PC-9 (cell line): ENCODE measurements at regions not wholly inside any gene's neighbourhood (a gene's known extent, or its start where the extent isn't known, plus 50 kb on each side); places are given as distances from the start of the nearest gene placed in this dataset.
A peak's percentile ranks its signal among the peaks of the same experiment; 100 is the strongest.

ENCODE experiments used
- BruUV-seq: library from RNA; stranded (reverse); fragments of 400-500 nt; replicated peaks from 2 replicates; lab custom pipeline; 2021; lab: Mats Ljungman, UMichigan
- CTCF ChIA-PET: fragments of 300-600 bp; sonication (Branson Sonifier 250); formaldehyde crosslinking; loops from one replicate; lab custom pipeline; 2022; ENCODE audit warnings: antibody characterized with exemption; lab: Charles Lee
- POLR2A ChIA-PET: fragments of 300-600 bp; sonication (Branson Sonifier 250); formaldehyde crosslinking; loops from one replicate; lab custom pipeline; 2022; ENCODE audit warnings: antibody characterized with exemption; ENCODE audit not compliant: unreplicated experiment; lab: Charles Lee
- DNase-seq, 2 experiments: peaks; one replicate each; pipeline versions ENCODE4 v3.0.0 to v3.0.0-alpha.2; 2015 to 2022; ENCODE audit warnings: mixed read lengths in 1 of 2
- H2AFZ ChIP-seq: fragments of 200-600 bp; sonication (generic); 2 replicates; pipeline ENCODE4 v1.8.1; 2017; ENCODE audit warnings: antibody characterized with exemption
- H3F3A ChIP-seq: fragments of 200-600 bp; sonication (generic); 2 replicates; pipeline ENCODE4 v1.8.1; 2017; ENCODE audit warnings: antibody characterized with exemption, mild to moderate bottlenecking, low read depth; ENCODE audit not compliant: insufficient read depth
- H3K27ac ChIP-seq: fragments of 200-600 bp; sonication (generic); 2 replicates; pipeline ENCODE4 v1.6.1; 2016; ENCODE audit warnings: mixed run types
- H3K27me3 ChIP-seq: fragments of 200-600 bp; sonication (generic); 2 replicates; pipeline ENCODE4 v1.6.1; 2016; ENCODE audit warnings: low read depth, mixed run types; ENCODE audit not compliant: insufficient read depth
- H3K36me3 ChIP-seq: fragments of 200-600 bp; sonication (generic); 2 replicates; pipeline ENCODE4 v1.6.1; 2016; ENCODE audit warnings: low read depth, mixed run types
- H3K4me1 ChIP-seq: fragments of 200-600 bp; sonication (generic); replicated peaks from 2 replicates; pipeline ENCODE4 v1.6.1; 2016; ENCODE audit warnings: mixed run types; ENCODE audit not compliant: insufficient read depth
- H3K4me2 ChIP-seq: fragments of 200-600 bp; sonication (generic); 2 replicates; pipeline ENCODE4 v1.6.1; 2017; ENCODE audit warnings: mixed run types
- H3K4me3 ChIP-seq: fragments of 200-600 bp; sonication (generic); 2 replicates; pipeline ENCODE4 v1.6.1; 2016; ENCODE audit warnings: mixed run types
- H3K79me2 ChIP-seq: fragments of 200-600 bp; sonication (generic); 2 replicates; pipeline ENCODE4 v1.6.1; 2017; ENCODE audit warnings: low read depth, mixed run types
- H3K9me2 ChIP-seq: fragments of 200-600 bp; sonication (generic); 2 replicates; pipeline ENCODE4 v1.8.1; 2017; ENCODE audit warnings: mild to moderate bottlenecking; ENCODE audit not compliant: insufficient read depth
- H3K9me3 ChIP-seq: fragments of 200-600 bp; sonication (generic); 2 replicates; pipeline ENCODE4 v1.8.1; 2016; ENCODE audit warnings: low read depth; ENCODE audit not compliant: insufficient read depth
- H4K20me1 ChIP-seq: fragments of 200-600 bp; sonication (generic); 2 replicates; pipeline ENCODE4 v1.8.1; 2017; ENCODE audit not compliant: insufficient read depth
- CTCF ChIP-seq: fragments of 200-600 bp; sonication (generic); conservative IDR thresholded peaks from 2 replicates; pipeline ENCODE4 v1.6.1; 2017; ENCODE audit warnings: mixed run types, antibody characterized with exemption, mild to moderate bottlenecking, moderate library complexity
- EZH2 ChIP-seq: fragments of 200-600 bp; sonication (generic); IDR thresholded peaks from 2 replicates; pipeline ENCODE4 v1.8.0; 2017; ENCODE audit warnings: antibody characterized with exemption, low read depth
- intact Hi-C: fragments of 100-400 bp; cut with micrococcal nuclease; formaldehyde crosslinking; loops from one replicate; pipeline ENCODE4 v1.10.0; 2022; ENCODE audit not compliant: unreplicated experiment

GRCh38 chr2:101574622-101575021, 99.7 kb upstream of the RFX8 start:
- POLR2A ChIA-PET, result no interaction called here

GRCh38 chr2:101571951-101572350, 97.0 kb upstream of the RFX8 start:
- TF ChIP-seq CTCF (no peak), EZH2 (no peak)
- ChIA-PET POLR2A (interaction anchor here (0.6 to 0.8 kb wide), 2 partner anchors 26 to 195 kb away, joined by 8 to 24 read pairs; no protein-coding TSS in a partner anchor), CTCF (interaction anchor here (0.6 to 0.7 kb wide), 2 partner anchors 26 to 94 kb away, joined by 3 read pairs; no protein-coding TSS in a partner anchor)
- DNase-seq, result no peak
- no peak overlapping the region for H3K4me3 ChIP-seq
- H3K27ac ChIP-seq, result no peak overlapping the region
- H3K9me3 ChIP-seq, result no peaks in the 10 kb centered on the region
- no peaks in the 10 kb centered on the region for H3K79me2 ChIP-seq
- H2AFZ ChIP-seq, result no peak overlapping the region
- H3K27me3 ChIP-seq, result no peaks in the 10 kb centered on the region
- H3K4me2 ChIP-seq, result no peak overlapping the region
- intact Hi-C loops, result no loop called here
- no TSS peak for BruUV-seq
- H3K4me1 ChIP-seq, result peaks cover 5% of the 10 kb centered on the region
- H4K20me1 ChIP-seq, result no peaks in the 10 kb centered on the region
- no peaks in the 10 kb centered on the region for H3K9me2 ChIP-seq
- no peaks in the 10 kb centered on the region for H3K36me3 ChIP-seq
- peaks cover 6% of the 10 kb centered on the region; the same call in 1 of the 2 replicates for H3F3A ChIP-seq

More at GRCh38 chr2:101574622-101575021, 99.7 kb upstream of the RFX8 start:
- TF ChIP-seq EZH2 (no peak), CTCF (no peak)
- Histone ChIP-seq H3K4me3 (no peak overlapping the region), H2AFZ (no peak overlapping the region), H3K27me3 (no peaks in the 10 kb centered on the region), H3K79me2 (no peaks in the 10 kb centered on the region), H3F3A (peaks cover 12% of the 10 kb centered on the region; the same call in 1 of the 2 replicates), H4K20me1 (no peaks in the 10 kb centered on the region), H3K36me3 (no peaks in the 10 kb centered on the region), H3K4me1 (no peaks in the 10 kb centered on the region), H3K9me2 (no peaks in the 10 kb centered on the region), H3K9me3 (no peaks in the 10 kb centered on the region), H3K4me2 (no peak overlapping the region), H3K27ac (no peak overlapping the region)
- peak in 1 of 2 experiments; percentile 12 for DNase-seq
- intact Hi-C loops, result no loop called here
- BruUV-seq, result no TSS peak
- CTCF ChIA-PET, result no interaction called here

- H3K36me3 ChIP-seq, result no peaks in the 10 kb centered on the region
- H3K4me1 ChIP-seq, result peaks cover 17% of the 10 kb centered on the region
- no peaks in the 10 kb centered on the region for H4K20me1 ChIP-seq
- no peak overlapping the region for H2AFZ ChIP-seq
- no peaks in the 10 kb centered on the region for H3K79me2 ChIP-seq
- H3K9me2 ChIP-seq, result no peaks in the 10 kb centered on the region
- BruUV-seq, result no TSS peak
- TF ChIP-seq CTCF (no peak), EZH2 (no peak)
- DNase-seq, result no peak
- intact Hi-C loops, result no loop called here
- no peak overlapping the region for H3K4me2 ChIP-seq
- POLR2A ChIA-PET, result no interaction called here
- no peaks in the 10 kb centered on the region for H3K27me3 ChIP-seq
- peaks cover 10% of the 10 kb centered on the region; the same call in 1 of the 2 replicates for H3F3A ChIP-seq
- CTCF ChIA-PET, result no interaction called here
- H3K27ac ChIP-seq, result no peak overlapping the region
- no peaks in the 10 kb centered on the region for H3K9me3 ChIP-seq
- H3K4me3 ChIP-seq, result no peak overlapping the region
Observed at GRCh38 chr2:101569886-101570520, 95.1 kb upstream of the RFX8 start.
